ENCODE measurements at regions not wholly inside any gene's neighbourhood (a gene's known extent, or its start where the extent isn't known, plus 50 kb on each side); places are given as distances from the start of the nearest gene placed in this dataset.

- no peak for TF ChIP-seq CTCF (IDR thresholded peaks at IDR 0.05)
- H3K27ac ChIP-seq: no peak overlapping the region
- H3K4me3 ChIP-seq: no peak overlapping the region
- no peaks in the 10 kb centered on the region for H3K27me3 ChIP-seq (replicated peaks; ENCODE audit: insufficient read depth)
- no peaks in the 10 kb centered on the region for H3K4me1 ChIP-seq (ENCODE audit: control insufficient read depth in 1 of 2, low read depth in 2 of 2)
- no peaks in the 10 kb centered on the region for H3K9me3 ChIP-seq
- DNase-seq (ENCODE audit: low spot score) (no peak), ATAC-seq (ENCODE audit: insufficient number of reproducible peaks, low FRiP score, low read depth) (no peak)
- no peaks in the 10 kb centered on the region for H3K36me3 ChIP-seq
Observed at GRCh38 chr5:28751396-28751795, 1713.0 kb upstream of the CDH9 start.

DNA sequence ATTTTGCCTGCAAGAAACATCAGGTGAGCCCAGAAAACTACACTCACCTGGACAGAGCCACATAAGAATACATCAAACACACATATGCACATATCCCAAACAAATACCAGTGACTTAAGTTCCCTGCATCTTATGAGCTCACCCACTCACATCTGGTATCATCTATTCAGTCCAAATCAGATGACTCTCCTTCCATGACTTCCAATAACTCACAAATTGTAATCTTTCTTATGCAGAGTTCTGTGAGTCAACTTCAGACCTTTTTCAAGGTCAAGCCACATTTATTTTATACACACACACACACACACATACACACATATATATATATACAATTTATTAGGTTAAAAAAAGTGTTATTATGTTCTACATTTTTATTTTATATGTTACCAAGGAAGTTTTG lies 1711.9 kb upstream of the CDH9 start:
- Histone ChIP-seq H3K9me3 (no peaks in the 10 kb centered on the region), H3K4me1 (ENCODE audit: control insufficient read depth in 1 of 2, low read depth in 2 of 2) (no peaks in the 10 kb centered on the region), H3K27me3 (replicated peaks; ENCODE audit: insufficient read depth) (no peaks in the 10 kb centered on the region), H3K36me3 (no peaks in the 10 kb centered on the region), H3K4me3 (no peak overlapping the region), H3K27ac (no peak overlapping the region)
- TF ChIP-seq CTCF (IDR thresholded peaks at IDR 0.05): no peak
- ATAC-seq (ENCODE audit: insufficient number of reproducible peaks, low FRiP score, low read depth) (no peak), DNase-seq (ENCODE audit: low spot score) (no peak)

DNA sequence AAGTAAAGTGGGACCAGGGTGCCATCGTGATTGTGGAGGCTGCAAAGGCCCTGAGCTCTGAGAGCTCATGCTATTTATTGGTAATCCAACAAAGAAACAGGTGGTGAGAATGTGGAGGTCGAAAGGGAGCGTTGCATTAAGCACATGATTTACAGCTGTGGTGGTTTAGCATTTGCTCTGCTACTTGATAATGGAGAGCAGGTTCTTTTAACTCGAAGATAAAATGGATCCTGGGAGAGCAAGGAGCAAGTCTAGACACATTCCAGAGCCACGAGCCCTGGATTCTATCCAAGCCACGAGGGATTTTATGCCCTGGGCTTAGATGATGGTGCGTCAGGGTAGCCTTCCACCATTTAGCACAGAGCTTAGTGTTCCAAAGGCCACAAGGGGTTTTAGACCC lies 1710.1 kb upstream of the CDH9 start:
- Histone ChIP-seq H3K27me3 (replicated peaks; ENCODE audit: insufficient read depth) (no peaks in the 10 kb centered on the region), H3K4me1 (ENCODE audit: control insufficient read depth in 1 of 2, low read depth in 2 of 2) (peaks cover 0 to 10% of the 10 kb centered on the region in 2 donors), H3K4me3 (no peak overlapping the region), H3K36me3 (no peaks in the 10 kb centered on the region), H3K9me3 (no peaks in the 10 kb centered on the region), H3K27ac (no peak overlapping the region)
- DNase-seq (ENCODE audit: low spot score) (no peak), ATAC-seq (ENCODE audit: insufficient number of reproducible peaks, low FRiP score, low read depth) (no peak)
- TF ChIP-seq CTCF (IDR thresholded peaks at IDR 0.05): no peak

DNA sequence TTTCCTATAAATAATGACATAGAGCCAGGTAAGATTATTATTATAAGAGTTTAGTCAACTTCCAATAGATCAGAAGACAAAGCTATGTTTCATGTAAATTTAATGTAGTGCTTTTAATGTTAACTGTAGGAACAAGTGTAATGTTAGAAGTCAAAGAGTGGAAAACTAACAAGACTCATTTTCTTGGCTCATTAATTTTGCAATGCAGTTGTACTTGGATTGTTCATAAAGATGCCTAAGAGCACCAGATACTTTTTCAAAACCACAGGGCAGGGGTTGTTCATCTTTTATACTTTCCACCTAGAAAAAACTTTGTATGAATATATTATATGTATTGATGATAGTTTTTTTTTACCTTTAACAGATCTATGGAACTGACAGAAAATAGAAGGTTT lies 1705.3 kb upstream of the CDH9 start:
- DNase-seq (ENCODE audit: low spot score) (no peak), ATAC-seq (ENCODE audit: insufficient number of reproducible peaks, low FRiP score, low read depth) (no peak)
- no peaks in the 10 kb centered on the region for H3K27me3 ChIP-seq (replicated peaks; ENCODE audit: insufficient read depth)
- H3K9me3 ChIP-seq: no peaks in the 10 kb centered on the region
- no peak overlapping the region for H3K4me3 ChIP-seq
- no peak for TF ChIP-seq CTCF (IDR thresholded peaks at IDR 0.05)
- peaks cover 5 to 16% of the 10 kb centered on the region in 2 donors for H3K4me1 ChIP-seq (ENCODE audit: control insufficient read depth in 1 of 2, low read depth in 2 of 2)
- H3K36me3 ChIP-seq: no peaks in the 10 kb centered on the region
- H3K27ac ChIP-seq: peak overlapping the region in 1 of 2 donors; percentile 47

- DNase-seq (ENCODE audit: low spot score) (no peak), ATAC-seq (ENCODE audit: insufficient number of reproducible peaks, low FRiP score, low read depth) (peak; percentile 76)
- Histone ChIP-seq H3K27ac (peak overlapping the region in 1 of 2 donors; percentile 47), H3K27me3 (replicated peaks; ENCODE audit: insufficient read depth) (no peaks in the 10 kb centered on the region), H3K4me3 (no peak overlapping the region), H3K4me1 (ENCODE audit: control insufficient read depth in 1 of 2, low read depth in 2 of 2) (peaks cover 5 to 16% of the 10 kb centered on the region in 2 donors), H3K36me3 (no peaks in the 10 kb centered on the region), H3K9me3 (no peaks in the 10 kb centered on the region)
- TF ChIP-seq CTCF (IDR thresholded peaks at IDR 0.05): no peak
Observed at GRCh38 chr5:28743025-28743715, 1704.8 kb upstream of the CDH9 start.
